ENCODE measurements at regions not wholly inside any gene's neighbourhood (a gene's known extent, or its start where the extent isn't known, plus 50 kb on each side); places are given as distances from the start of the nearest gene placed in this dataset.
"Not testable (repeated sequence)": the region's sequence is repeated elsewhere in the genome, so short reads cannot be mapped to it uniquely, and the experiment has no call there.

DNA sequence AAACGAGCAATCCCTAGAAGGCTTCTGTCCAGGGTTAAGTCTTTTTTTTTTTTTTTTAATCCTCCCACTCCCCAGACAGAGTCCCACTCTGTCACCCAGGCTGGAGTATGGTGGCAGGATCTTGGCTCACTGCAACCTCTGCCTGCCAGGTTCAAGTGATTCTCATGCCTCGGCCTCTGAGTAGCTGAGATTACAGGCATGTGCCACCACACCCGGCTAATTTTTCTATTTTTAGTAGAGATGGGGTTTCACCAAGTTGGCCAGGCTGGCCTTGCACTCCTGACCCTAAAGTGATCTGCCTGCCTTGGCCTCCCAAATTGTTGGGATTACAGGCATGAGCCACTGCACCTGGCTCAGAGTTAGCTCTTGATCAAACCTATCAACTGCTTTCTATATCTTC lies 67.1 kb upstream of the PTPRG start:
- H3K9ac ChIP-seq (ENCODE audit: control insufficient read depth, insufficient read depth, low read length); H3K9me3 ChIP-seq (replicated peaks; ENCODE audit: control insufficient read depth, insufficient read depth, low read length); POLR2A ChIA-PET; in situ Hi-C loops (cut with MboI); H3K27me3 ChIP-seq (replicated peaks in 1 of 2; ENCODE audit: control insufficient read depth in 2 of 2, insufficient read depth in 2 of 2, low read length in 1 of 2); H3K4me3 ChIP-seq; RAD21 ChIA-PET (ENCODE audit: unreplicated experiment); H3K4me2 ChIP-seq (ENCODE audit: control insufficient read depth, insufficient read depth); FAIRE-seq; intact Hi-C loops (cut with micrococcal nuclease; ENCODE audit: unreplicated experiment); BruUV-seq (replicated peaks); H3K27ac ChIP-seq (ENCODE audit: control insufficient read depth, insufficient read depth); H4K20me1 ChIP-seq (ENCODE audit: control insufficient read depth, insufficient read depth); H2AFZ ChIP-seq (ENCODE audit: control insufficient read depth, low read depth, low read length); H3K36me3 ChIP-seq (ENCODE audit: control insufficient read depth in 2 of 2, insufficient read depth in 2 of 2, low read length in 1 of 2); H3K4me1 ChIP-seq (ENCODE audit: control insufficient read depth, insufficient read depth, low read length); H3K79me2 ChIP-seq (ENCODE audit: control insufficient read depth, insufficient read depth, low read length); ATAC-seq; DNase-seq (ENCODE audit: low read depth, low spot score): not testable (repeated sequence)
- SMC1A ChIA-PET (ENCODE audit: uncharacterized antibody, unreplicated experiment) = interaction anchor here (1.1 to 2.0 kb wide), 3 partner anchors 23 to 36 kb away, joined by 4 to 10 read pairs (median 4); no protein-coding TSS in a partner anchor
- 0% methylated on average over 3 of the region's 3 CpGs for WGBS (ENCODE audit: insufficient coverage, insufficient replicate concordance, low lambda C conversion rate, missing lambda C conversion rate)
- CTCF ChIA-PET = interaction anchor here (3.4 kb wide), 1 partner anchor 35 kb away, joined by 10 read pairs; no protein-coding TSS in a partner anchor

DNA sequence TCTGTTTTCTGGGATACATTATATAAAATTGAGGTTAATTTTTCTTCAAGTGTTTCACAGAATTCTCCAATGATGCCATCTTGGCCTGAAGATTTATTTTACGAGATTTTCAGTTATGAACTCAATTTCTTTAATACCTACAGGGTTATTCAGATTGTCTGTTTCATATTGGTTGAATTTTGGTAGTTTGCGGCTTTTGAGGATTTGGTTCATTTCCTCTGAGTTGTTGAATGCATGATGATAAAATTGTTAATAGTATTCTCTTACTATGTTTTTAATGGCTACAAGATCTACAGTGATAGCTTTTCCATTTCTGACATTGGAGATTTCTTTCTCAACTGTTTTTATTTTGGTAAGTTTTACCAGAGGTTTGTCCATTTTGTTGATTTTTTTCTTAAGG lies 63.9 kb upstream of the PTPRG start:
- BruUV-seq (replicated peaks) = no TSS peak
- SMC1A ChIA-PET (ENCODE audit: uncharacterized antibody, unreplicated experiment) = no interaction called here
- FAIRE-seq = no peak
- Histone ChIP-seq H3K36me3 (ENCODE audit: control insufficient read depth in 2 of 2, insufficient read depth in 2 of 2, low read length in 1 of 2) (no peaks in the 10 kb centered on the region), H3K9me3 (replicated peaks; ENCODE audit: control insufficient read depth, insufficient read depth, low read length) (no peaks in the 10 kb centered on the region), H3K27ac (ENCODE audit: control insufficient read depth, insufficient read depth) (no peak overlapping the region), H3K4me1 (ENCODE audit: control insufficient read depth, insufficient read depth, low read length) (no peaks in the 10 kb centered on the region), H4K20me1 (ENCODE audit: control insufficient read depth, insufficient read depth) (no peaks in the 10 kb centered on the region), H3K4me3 (no peak overlapping the region), H2AFZ (ENCODE audit: control insufficient read depth, low read depth, low read length) (no peak overlapping the region), H3K27me3 (replicated peaks in 1 of 2; ENCODE audit: control insufficient read depth in 2 of 2, insufficient read depth in 2 of 2, low read length in 1 of 2) (no peaks in the 10 kb centered on the region), H3K79me2 (ENCODE audit: control insufficient read depth, insufficient read depth, low read length) (no peaks in the 10 kb centered on the region), H3K9ac (ENCODE audit: control insufficient read depth, insufficient read depth, low read length) (no peak overlapping the region), H3K4me2 (ENCODE audit: control insufficient read depth, insufficient read depth) (no peak overlapping the region)
- DNase-seq (ENCODE audit: low read depth, low spot score) = no peak
- no peak for ATAC-seq
- RAD21 ChIA-PET (ENCODE audit: unreplicated experiment) = no interaction called here
- no peak for TF ChIP-seq DPF2 (IDR thresholded peaks at IDR 0.05)
- POLR2A ChIA-PET = no interaction called here
- in situ Hi-C loops (cut with MboI) = no loop called here
- 50% methylated on average over 2 of the region's 2 CpGs for WGBS (ENCODE audit: insufficient coverage, insufficient replicate concordance, low lambda C conversion rate, missing lambda C conversion rate)
- intact Hi-C loops (cut with micrococcal nuclease; ENCODE audit: unreplicated experiment) = no loop called here
- CTCF ChIA-PET = interaction anchor here (0.8 kb wide), 1 partner anchor 32 kb away, joined by 4 read pairs; no protein-coding TSS in a partner anchor
